ENCODE measurements at regions not wholly inside any gene's neighbourhood (a gene's known extent, or its start where the extent isn't known, plus 50 kb on each side); places are given as distances from the start of the nearest gene placed in this dataset.

DNA sequence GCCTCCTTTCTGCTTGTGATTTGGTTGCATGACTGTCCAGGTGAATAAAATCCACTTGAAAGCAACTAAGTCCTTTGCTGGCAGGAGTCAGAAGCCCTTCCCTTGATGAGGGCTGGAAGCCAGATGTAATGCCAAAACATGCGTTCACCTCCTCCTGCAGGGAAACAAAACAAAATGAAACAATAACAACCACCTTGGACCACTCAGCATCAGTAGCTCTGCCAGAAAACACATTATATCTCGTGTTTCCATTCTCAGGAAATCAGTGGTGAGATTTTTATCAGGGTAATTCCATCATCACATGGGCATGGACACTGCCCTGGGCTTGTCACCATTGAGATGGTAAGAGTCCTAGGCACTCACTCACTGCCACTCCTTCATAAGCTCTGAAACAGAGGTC lies 350.3 kb upstream of the ACTBL2 start:
- TF ChIP-seq, protein P1, sequence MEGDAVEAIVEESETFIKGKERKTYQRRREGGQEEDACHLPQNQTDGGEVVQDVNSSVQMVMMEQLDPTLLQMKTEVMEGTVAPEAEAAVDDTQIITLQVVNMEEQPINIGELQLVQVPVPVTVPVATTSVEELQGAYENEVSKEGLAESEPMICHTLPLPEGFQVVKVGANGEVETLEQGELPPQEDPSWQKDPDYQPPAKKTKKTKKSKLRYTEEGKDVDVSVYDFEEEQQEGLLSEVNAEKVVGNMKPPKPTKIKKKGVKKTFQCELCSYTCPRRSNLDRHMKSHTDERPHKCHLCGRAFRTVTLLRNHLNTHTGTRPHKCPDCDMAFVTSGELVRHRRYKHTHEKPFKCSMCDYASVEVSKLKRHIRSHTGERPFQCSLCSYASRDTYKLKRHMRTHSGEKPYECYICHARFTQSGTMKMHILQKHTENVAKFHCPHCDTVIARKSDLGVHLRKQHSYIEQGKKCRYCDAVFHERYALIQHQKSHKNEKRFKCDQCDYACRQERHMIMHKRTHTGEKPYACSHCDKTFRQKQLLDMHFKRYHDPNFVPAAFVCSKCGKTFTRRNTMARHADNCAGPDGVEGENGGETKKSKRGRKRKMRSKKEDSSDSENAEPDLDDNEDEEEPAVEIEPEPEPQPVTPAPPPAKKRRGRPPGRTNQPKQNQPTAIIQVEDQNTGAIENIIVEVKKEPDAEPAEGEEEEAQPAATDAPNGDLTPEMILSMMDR (conservative IDR thresholded peaks at IDR 0.05 in 1 of 2, IDR thresholded peaks at IDR 0.05 in 1 of 2; ENCODE audit: extremely low read depth in 1 of 2, insufficient read depth in 1 of 2, low read depth in 1 of 2, low read length in 2 of 2), result no peak
- no peak for TF ChIP-seq EZH2 (IDR thresholded peaks at IDR 0.05; ENCODE audit: borderline replicate concordance, low read length)
